ENCODE measurements at regions not wholly inside any gene's neighbourhood (a gene's known extent, or its start where the extent isn't known, plus 50 kb on each side); places are given as distances from the start of the nearest gene placed in this dataset.
"Not testable (repeated sequence)": the region's sequence is repeated elsewhere in the genome, so short reads cannot be mapped to it uniquely, and the experiment has no call there.

DNA sequence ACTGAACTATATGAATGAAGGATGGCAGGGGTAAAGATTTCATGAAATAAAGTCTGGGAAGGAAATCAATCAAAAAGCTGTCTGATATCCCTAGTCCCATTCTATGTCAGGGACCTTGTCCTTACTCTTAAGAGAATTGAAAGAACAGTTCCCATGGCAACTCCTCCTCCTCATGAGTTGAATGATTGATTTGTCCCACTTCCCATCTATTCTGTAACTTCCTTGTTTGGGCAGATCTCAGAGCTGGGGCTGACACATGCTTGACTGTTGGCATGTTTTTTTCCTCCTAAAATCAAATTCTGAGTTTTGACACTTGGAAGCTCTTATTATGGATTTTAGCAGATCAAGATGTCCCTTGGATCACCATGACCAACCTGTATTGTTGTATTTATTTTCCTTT lies 1138.6 kb upstream of the CDH8 start:
- no peak for DNase-seq

DNA sequence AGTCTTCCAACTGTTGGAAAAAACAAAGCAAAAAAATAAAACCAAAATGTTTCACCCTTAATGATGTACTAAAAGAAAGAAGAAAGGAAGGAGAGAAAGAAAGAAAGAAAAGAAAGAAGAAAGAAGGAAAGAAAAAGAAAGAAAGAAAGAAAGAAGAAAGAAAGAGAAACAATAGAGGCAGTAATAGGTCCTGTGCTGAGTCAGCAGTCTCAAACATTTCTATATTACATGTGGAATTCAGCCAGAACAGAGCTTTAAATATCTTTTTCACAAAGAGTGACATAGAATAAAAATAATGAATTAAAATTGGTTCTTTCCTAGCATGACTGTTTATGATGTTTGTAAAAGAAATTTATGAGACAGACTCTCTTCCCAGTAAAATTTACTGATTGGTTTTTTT lies 1135.3 kb upstream of the CDH8 start:
- DNase-seq, result no peak

DNA sequence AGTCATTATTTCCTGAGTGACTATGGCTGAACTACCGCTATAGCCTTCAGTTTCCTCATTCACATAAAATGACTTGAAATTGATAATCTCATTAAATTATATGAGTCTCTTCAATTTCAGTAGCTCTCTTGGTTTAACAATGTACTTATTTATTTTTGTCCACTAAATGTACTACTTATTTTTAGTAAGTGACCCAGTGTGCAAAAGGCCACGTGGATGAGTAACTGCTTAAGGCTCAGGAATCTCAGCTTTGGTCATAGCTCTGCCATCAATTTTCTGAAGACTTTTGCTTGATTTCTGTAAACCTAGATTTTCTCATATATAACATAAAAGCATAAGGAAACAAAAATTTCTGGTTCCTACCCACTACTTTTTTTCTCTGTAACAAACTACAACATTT lies 1132.9 kb upstream of the CDH8 start:
- DNase-seq, result no peak

- no peak for DNase-seq
Observed at GRCh38 chr16:63157818-63158217, 1121.6 kb upstream of the CDH8 start.

DNA sequence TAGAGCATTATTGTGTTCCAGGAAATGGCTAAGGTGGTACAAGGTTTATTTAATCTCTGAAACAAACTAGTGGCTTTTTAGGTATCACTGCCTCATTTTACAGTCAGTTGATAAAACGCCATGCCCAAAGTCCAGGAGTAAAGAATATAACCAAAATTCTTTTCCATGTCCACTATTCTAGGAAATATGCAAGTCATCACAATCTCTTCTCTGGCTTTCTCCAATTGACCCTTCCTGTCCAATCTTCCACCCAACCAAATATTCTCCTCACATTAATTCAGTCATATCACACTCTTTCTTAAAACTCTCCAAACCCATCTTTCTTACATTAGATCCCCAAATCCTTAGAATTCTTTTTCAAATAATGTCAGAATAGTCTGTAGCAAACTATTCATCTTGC lies 1110.0 kb upstream of the CDH8 start:
- DNase-seq, result no peak

DNA sequence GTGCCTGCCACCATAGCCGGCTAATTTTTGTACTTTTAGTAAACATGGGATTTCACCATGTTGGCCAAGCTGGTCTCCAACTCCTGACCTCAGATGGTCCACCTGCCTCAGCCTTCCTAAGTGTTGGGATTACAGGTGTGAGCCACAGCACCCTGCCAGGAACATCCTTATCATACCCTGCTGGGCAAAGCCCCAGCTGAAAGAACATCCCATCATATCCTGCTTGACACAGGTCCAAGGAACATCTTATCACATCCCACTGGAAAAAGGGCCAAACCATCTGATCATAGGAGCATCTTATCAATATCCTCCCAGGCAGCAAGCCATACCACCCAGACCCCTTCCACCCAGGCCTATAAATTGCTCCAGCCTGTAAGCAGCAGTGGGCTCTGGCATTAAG lies 1109.2 kb upstream of the CDH8 start:
- no peak for DNase-seq

DNA sequence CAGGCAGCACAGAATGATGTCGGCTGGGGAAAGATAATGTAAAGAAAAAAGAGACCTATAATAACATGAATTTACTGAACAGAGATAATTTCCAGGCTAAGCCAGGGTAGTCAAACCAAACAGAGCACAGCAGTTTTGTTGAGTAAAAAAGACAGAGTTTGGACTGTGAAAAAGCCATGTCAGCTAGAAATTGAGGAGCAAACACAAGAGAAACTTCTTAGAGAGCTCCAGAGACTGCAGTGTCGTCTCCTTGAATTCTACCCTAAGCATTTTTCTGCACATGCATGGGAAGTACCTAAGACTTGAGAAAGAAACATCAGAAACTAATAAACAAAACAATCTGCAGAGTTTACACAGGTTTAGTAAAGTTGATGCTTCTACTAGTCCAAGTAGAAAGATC lies 1098.8 kb upstream of the CDH8 start:
- no peak for DNase-seq

DNA sequence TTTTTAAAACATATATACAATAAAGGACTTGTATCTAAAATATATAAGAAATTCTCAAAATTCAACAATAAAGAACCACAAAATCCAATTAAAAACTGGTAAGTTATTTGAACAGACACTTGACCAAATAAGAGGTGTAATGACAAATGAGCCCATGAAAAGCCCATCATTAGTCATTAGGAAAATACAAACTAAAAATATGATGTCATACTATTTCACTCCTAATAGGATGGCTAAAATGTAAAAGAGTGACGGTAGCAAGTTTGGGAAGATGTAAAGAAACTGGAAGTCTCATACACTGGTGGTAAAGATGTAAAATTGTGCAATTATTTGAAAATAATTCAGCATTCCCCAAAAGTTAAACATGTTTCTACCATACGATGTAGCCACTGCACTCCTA lies 1095.3 kb upstream of the CDH8 start:
- DNase-seq, result no peak

- DNase-seq, result no peak
Observed at GRCh38 chr16:63130942-63131341, 1094.7 kb upstream of the CDH8 start.

DNA sequence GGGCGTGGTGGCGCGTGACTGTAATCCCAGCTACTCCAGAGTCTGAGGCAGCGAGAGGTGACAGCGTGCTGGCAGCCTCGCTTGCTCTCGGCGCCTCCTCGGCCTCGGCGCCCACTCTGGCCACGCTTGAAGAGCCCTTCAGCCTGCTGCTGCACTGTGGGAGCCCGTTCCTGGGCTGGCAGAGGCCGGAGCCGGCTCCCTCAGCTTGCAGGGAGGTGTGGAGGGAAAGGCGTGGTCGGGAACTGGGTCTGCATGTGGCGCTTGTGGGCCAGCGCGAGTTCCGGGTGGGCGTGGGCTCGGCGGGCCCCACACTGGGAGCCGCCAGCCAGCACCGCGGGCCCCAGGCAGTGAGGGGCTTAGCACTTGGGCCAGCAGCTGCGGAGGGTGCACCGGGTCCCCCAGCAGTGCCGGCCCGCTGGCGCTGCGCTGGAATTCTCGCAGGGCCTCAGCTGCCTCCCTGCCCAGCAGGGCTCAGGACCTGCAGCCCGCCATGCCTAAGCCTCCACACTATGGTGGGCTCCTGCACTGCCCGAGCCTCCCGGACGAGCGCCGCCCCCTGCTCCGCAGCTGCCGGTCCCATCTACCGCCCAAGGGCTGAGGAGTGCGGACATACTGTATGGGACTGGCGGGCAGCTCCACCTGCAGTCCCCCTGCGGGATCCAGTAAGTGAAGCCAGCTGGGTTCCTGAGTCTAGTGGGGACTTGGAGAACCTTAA lies 1093.3 kb upstream of the CDH8 start:
- no peak for DNase-seq

DNA sequence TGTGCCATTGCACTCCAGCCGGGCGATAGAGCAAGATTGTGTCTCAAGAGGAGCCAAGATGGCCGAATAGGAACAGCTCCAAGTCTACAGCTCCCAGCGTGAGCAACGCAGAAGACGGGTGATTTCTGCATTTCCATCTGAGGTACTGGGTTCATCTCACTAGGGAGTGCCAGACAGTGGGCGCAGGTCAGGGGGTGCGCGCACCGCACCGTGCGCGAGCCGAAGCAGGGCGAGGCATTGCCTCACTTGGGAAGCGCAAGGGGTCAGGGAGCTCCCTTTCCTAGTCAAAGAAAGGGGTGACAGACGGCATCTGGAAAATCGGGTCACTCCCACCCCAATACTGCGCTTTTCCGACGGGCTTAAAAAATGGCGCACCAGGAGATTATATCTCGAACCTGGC lies 1083.7 kb upstream of the CDH8 start:
- DNase-seq, result not testable (repeated sequence)

GRCh38 chr16:63100082-63100481 lies 1063.8 kb upstream of the CDH8 start:
- no peak for DNase-seq

DNA sequence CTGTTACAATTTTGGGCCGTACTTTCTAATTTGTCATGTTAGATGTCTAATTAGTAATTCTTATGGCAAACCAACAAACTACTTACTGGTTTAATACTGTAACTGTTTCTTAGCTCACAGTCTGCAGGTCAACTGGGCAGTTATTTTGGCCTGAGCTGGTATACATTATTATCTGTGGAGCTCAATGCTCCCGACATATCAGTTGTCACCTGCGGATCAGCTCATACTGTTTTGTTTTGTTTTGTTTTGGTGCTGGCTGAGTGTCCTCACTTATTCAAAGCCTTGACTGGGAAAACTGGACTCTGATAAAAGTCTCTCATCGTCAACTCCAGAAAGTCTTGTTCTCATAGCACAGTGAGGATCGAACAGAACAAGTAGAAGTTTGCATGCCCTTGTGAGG lies 1060.6 kb upstream of the CDH8 start:
- DNase-seq, result no peak

DNA sequence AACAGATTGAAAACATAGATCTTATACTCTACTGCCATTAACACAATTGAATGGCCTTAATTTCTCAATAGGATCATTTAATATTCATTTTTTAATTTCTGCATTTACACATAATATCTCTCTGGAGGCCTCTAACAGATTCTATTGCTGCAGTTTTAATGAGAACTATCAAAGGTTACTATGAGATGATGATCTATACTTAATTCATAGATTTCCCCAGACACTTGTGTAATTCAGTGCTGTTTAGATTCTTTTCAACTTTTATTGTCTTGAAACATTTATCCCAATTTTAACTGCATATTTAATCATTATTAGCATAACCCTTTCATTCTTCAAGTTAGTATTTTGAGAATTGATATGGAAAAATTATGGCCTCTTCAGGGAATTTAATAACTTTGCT lies 1056.5 kb upstream of the CDH8 start:
- DNase-seq, result no peak

DNA sequence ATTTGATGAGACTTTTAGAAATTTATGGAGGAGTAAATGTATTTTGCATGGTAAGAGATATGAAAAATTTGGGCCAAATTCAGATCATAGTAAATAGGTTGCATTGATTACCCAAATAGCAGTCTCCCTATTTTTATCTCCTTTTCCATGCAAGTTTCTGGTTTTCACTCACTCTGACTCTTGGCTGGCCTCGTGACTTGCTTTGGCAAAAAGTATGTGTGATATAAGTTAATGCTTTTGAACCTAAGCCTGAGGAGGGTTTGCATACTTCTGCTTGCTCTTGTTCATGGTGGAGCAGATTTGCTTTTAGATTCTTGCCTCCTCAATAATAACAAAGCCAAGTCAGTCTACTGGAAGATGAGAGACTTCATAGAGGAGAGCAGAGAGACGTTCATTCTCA lies 1045.9 kb upstream of the CDH8 start:
- no peak for DNase-seq

DNA sequence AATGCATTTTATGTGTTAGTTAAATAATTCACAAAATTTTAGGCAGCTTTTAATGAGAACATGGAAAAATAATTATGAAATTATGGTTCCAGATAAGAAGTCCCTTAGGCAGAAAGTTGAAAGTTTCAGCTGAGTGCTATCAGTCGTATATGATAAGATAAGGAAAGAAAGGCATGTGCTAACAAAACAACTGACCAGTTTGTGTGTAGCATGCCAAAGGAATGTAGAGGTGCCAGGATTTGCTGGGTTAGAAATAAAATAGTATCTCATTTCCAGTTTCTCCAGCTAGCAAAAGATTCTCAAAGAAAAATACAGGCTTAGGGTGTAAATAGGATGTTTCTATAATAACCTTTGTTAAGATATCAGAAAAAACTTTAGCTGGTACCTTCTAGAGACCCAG lies 1044.5 kb upstream of the CDH8 start:
- no peak for DNase-seq

- DNase-seq, result no peak
Observed at GRCh38 chr16:63069047-63069446, 1032.8 kb upstream of the CDH8 start.

DNA sequence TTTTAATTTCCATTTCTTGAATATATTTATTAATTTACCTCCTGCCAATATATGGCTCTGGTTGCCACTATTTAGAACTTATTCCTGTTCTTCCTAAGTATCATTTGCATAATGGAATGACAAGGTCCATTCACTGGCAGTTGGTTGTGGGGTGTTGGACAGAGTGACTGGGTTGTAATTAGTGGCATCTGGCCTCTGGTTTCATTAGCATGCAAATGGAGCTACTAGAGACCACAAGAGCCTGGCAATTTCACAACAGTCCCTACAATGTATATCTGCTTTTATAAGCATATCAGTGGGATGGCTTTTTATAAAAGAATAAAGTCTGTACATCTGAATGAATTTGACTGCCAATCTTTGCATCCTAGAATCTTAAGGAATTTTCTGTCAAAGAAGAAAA lies 1030.9 kb upstream of the CDH8 start:
- no peak for DNase-seq

GRCh38 chr16:63066552-63066951 lies 1030.3 kb upstream of the CDH8 start:
- no peak for DNase-seq

DNA sequence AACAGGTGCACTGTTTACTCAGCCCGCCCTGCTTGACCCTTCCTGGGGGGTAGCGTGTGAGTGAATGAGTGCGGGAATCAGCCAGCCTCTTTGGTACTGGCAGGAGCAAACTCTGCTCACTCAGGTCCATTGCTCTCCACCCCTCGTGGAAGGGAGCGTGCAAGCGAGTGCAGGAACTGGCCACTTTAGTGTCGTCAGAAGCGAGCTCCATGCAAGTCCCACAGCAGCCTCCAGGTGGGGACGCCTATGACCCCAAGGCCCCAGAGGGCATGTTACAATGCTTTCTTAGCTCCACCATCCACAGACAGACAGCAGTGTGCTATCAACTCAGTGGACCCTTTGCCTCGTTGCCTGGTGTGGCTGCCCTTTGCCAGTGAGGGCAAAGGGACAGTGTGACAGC lies 1025.1 kb upstream of the CDH8 start:
- DNase-seq, result no peak

DNA sequence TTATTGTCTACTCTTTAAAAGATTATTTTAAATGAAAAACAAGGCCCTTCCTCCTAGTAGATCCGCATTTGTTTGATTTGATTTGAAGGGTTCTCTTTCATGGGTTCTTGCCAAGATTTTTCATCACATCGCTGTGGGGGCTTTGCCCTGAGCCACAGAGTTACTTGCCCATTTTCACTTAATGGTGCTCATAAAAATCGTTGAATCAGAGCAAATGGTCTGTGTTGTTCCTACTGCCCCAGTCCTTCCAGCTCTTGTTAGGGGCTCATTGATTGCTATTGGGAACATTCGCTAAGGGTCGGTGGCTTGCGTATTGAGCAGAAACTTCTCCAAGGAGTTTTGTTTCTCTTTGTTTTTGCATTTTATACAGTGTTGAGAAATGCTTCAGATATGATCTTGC lies 1023.4 kb upstream of the CDH8 start:
- DNase-seq, result no peak

- no peak for DNase-seq
Observed at GRCh38 chr16:63057341-63057740, 1021.1 kb upstream of the CDH8 start.

GRCh38 chr16:63050391-63050790 lies 1014.2 kb upstream of the CDH8 start:
- no peak for DNase-seq

DNA sequence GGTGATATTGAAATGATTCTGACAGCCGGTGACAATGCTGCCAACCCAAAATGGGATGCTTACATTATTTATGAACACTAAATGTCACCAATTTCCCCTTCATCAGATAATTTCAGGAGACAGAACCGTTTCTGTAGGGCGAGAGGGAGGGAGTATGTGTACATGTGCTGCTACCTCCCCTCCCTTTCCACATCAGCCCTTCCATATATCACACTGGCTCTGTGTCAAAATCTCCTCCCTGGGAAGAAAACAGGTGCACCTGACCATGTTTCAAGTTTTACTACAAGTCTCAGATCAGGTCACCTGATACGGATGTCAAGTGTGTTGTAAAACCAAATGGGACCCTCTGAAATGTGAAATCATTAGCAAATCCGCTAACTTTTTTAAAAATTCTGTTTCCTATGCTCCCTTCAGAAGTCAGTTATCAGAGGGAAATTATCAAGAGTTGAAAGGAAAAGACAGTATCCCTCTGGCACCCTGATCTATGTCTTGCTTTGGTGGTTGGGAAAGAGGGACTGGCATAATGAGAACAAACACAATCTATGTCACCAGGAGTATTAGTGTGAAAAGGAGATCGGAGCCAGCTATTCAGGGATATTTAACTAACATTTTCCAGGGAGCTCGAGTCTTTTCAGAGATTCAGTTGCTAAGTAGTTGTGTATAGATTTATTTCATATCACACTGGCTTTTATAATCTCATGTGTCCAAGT lies 1002.3 kb upstream of the CDH8 start:
- no peak for DNase-seq

Data from activated CD4-positive, alpha-beta T cell treated with anti-CD3 and anti-CD28 coated beads, Interleukin-2, amount 50 U/mL, for 16 hours (primary cell).